DMS153 treated with DMSO at 0.1 percent for 48 hours (cell line): ENCODE measurements at regions not wholly inside any gene's neighbourhood (a gene's known extent, or its start where the extent isn't known, plus 50 kb on each side); places are given as distances from the start of the nearest gene placed in this dataset.
"Not testable (repeated sequence)": the region's sequence is repeated elsewhere in the genome, so short reads cannot be mapped to it uniquely, and the experiment has no call there.

ENCODE experiments used
- DNase-seq: peaks from one replicate; lab custom pipeline; 2025; ENCODE audit not compliant: unreplicated experiment; lab: John Stamatoyannopoulos, UW

DNA sequence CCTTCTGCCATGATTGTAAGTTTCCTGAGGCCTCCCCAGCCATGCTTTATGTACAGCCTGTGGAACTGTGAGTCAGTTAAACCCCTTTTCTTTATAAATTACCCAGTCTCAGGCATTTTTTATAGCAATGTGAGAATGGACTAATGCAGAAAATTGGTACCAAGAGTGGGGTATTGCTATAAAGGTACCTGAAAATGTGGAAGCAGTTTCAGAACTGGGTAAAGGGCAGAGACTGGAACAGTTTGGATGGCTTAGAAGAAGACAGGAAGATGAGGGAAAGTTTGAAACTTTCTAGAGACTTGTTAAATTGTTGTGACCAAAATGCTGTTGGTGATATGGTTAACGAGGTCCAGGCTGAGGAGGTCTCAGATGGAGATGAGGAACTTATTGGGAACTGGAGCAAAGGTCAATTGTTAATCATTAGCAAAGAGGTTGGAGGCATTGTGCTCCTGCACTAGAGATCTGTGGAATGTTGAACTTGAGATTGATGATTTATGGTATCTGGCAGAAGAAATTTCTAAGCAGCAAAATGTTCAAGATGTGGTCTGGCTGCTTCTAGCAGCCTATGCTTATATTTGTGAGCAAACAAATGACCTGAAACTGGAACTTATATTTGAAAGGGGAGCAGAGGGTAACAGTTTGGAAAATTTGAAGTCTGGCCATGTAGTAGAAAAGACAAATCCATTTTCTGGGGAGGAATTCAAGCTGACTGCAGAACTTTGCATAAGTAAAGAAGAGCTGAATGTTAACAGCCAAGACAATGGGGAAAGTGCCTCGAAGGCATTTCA lies 79.0 kb upstream of the GMDS start:
- no peak for DNase-seq

DNA sequence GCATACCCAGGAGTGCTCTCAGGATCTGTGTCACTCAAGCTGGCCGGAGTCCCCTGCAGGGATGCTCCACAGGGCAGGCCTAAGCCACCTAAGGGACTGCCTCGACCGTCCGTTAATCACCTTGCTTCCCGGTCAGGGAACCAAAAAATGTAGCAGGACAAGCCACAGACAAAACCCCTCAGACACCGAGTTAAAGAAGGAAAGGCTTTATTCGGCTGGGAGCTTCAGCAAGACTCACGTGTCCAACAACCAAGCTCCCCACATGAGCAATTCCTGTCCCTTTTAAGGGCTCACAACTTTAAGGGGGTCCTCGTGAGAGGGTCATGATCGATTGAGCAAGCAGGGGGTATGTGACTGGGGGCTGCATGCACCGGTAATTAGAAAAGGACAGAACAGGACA lies 72.1 kb upstream of the GMDS start:
- not testable (repeated sequence) for DNase-seq

DNA sequence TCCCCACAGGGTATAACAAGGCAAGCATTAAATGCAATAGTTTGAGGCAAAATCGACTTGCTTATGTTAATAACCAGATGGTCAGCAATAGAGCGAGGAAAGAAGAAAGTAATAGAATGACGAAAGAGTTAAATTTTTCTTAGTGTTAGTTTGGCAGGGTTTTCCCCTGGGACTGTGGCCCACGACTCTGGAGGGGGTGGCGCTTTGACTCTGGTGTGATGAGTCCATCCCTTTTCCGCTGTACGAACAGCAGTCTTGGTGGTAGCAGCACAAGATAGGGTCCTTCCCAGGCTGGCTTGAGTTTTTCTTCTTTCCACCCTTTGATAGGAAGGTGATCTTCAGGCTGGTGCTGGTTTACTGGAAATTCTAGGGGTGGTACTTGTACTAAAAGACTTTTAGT lies 69.2 kb upstream of the GMDS start:
- no peak for DNase-seq

DNA sequence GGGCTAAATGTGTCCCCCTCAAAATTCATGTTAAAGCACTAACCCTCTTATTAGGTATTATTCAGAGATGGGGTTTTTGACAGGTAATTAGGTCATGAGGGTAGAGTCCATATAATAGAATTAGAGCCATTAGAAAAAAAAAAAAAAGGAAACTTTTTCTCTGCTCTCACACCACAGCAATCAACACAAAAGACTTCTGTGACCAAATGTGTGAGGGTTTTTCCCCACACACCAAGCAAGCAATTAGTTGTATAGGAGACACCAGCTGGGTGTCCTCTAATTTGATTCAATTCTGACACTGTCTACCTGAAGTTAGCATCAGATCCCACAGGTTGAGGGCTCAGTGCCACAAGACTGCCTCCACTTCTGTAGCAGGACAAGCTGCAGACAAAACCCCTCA lies 64.6 kb upstream of the GMDS start:
- DNase-seq = no peak

DNA sequence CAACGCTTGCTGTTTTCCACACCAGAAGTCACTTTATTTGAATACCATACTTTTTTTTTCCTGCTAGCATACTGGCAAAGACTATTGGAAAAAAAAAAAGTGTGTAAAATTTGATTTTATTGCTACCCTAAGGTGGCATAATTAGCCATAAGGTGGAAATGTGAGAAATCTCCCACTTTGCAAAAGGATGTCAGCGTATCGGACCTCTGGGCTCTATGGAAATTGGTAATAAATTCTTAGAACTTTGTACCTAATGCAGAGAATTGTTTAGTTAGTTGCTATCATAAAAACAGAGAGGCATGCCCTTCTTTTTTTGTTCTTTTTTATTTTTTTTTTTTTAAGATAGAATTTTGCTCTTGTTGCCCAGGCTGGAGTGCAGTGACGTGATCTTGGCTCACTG lies 63.7 kb upstream of the GMDS start:
- no peak for DNase-seq

DNA sequence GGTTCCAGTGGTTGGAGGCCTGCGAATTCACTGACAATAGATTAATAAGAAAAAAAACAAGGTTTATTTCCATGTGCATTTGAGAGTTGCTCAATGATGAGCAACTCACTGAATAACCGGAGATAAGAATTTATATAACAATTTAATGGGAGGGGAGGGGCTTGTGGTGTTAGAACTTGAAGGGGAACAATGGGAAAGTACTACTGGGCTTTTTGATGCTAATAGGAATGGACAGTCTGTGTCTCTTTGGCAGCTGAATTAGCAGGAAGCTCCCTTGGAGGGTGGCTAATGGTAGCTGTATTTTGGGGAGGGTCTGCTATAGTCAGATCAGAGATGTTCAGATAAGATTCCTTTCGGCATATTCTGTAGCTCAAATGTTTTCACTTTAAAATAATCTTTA lies 62.4 kb upstream of the GMDS start:
- no peak for DNase-seq

DNA sequence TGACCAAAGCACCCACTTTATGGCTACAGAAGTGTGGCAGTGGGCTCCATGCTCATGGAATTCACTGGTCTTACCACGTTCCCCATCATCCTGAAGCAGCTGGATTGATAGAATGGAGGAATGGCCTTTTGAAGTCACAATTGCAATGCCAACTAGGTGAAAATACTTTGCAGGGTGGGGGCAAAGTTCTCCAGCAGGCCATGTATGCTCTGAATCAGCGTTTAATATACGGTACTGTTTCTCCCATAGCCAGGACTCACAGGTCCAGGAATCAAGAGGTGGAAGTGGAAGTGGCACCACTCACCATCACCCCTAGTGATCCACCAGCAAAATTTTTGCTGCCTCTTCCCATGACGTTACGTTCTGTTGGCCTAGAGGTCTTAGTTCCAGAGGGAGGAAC lies 60.5 kb upstream of the GMDS start:
- DNase-seq = no peak

DNA sequence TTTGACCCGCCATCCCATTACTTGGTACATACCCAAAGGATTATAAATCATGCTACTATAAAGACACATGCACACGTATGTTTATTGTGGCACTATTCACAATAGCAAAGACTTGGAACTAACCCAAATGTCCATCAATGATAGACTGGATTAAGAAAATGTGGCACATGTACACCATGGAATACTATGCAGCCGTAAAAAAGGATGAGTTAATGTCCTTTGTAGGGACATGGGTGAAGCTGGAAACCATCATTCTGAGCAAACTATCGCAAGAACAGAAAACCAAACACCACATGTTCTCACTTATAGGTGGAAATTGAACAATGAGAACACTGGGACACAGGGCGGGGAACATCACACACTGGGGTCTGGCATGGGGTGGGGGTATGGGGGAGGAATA lies 57.1 kb upstream of the GMDS start:
- not testable (repeated sequence) for DNase-seq

DNA sequence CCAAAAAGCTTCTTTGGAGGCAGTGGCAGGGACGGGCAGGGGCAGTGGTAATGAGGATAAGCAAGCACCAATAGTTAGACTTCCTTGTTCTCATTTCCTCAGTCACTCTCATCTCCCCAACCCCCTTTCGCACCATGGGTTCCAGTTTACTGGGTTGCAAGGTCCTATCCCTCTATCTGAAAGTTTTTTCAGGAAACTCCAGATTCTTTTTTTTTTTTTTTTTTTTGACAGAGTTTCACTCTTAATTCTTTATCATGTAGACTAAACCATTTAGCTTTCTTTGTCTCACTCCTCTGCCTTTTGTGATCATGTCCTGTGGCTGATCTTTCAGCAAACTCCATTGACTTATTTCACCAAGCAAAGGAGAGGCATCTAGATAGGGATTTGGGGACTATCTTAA lies 51.4 kb upstream of the GMDS start:
- DNase-seq = no peak
